GM18519 (cell line): ENCODE measurements at regions not wholly inside any gene's neighbourhood (a gene's known extent, or its start where the extent isn't known, plus 50 kb on each side); places are given as distances from the start of the nearest gene placed in this dataset.
"Not testable (repeated sequence)": the region's sequence is repeated elsewhere in the genome, so short reads cannot be mapped to it uniquely, and the experiment has no call there.

Source experiments
- ATAC-seq: cut with Tn5 transposase; IDR thresholded peaks from one replicate; pipeline ENCODE4 v1.9.1; 2021; ENCODE audit warnings: mild to moderate bottlenecking, moderate library complexity; ENCODE audit not compliant: unreplicated experiment, low FRiP score

GRCh38 chr14:34147461-34147860, 196.6 kb upstream of the EGLN3 start:
- ATAC-seq = no peak

- not testable (repeated sequence) for ATAC-seq
Measured at GRCh38 chr14:34140127-34140526, 189.3 kb upstream of the EGLN3 start.

GRCh38 chr14:34139160-34140121, 188.6 kb upstream of the EGLN3 start:
- ATAC-seq = not testable (repeated sequence)

- ATAC-seq = no peak
Measured at GRCh38 chr14:34138175-34138574, 187.3 kb upstream of the EGLN3 start.

- ATAC-seq = no peak
Measured at GRCh38 chr14:34137001-34137745, 186.3 kb upstream of the EGLN3 start.

GRCh38 chr14:34135492-34135891, 184.6 kb upstream of the EGLN3 start:
- no peak for ATAC-seq

GRCh38 chr14:34134484-34134883, 183.6 kb upstream of the EGLN3 start:
- ATAC-seq = no peak

- ATAC-seq = no peak
Measured at GRCh38 chr14:34129927-34130552, 179.2 kb upstream of the EGLN3 start.

- no peak for ATAC-seq
Measured at GRCh38 chr14:34128665-34129064, 177.8 kb upstream of the EGLN3 start.

- ATAC-seq = no peak
Measured at GRCh38 chr14:34126586-34126985, 175.7 kb upstream of the EGLN3 start.

GRCh38 chr14:34124585-34124984, 173.7 kb upstream of the EGLN3 start:
- ATAC-seq = no peak

- ATAC-seq = no peak
Measured at GRCh38 chr14:34122650-34123049, 171.8 kb upstream of the EGLN3 start.

- ATAC-seq = no peak
Measured at GRCh38 chr14:34122081-34122480, 171.2 kb upstream of the EGLN3 start.

GRCh38 chr14:34120185-34120977, 169.5 kb upstream of the EGLN3 start:
- no peak for ATAC-seq

GRCh38 chr14:34119107-34119858, 168.4 kb upstream of the EGLN3 start:
- no peak for ATAC-seq

- ATAC-seq = no peak
Measured at GRCh38 chr14:34113991-34114390, 163.1 kb upstream of the EGLN3 start.

- no peak for ATAC-seq
Measured at GRCh38 chr14:34113005-34113511, 162.2 kb upstream of the EGLN3 start.

- no peak for ATAC-seq
Measured at GRCh38 chr14:34111953-34112352, 161.1 kb upstream of the EGLN3 start.

- ATAC-seq = no peak
Measured at GRCh38 chr14:34111505-34111904, 160.6 kb upstream of the EGLN3 start.
